ENCODE measurements at regions not wholly inside any gene's neighbourhood (a gene's known extent, or its start where the extent isn't known, plus 50 kb on each side); places are given as distances from the start of the nearest gene placed in this dataset.

DNA sequence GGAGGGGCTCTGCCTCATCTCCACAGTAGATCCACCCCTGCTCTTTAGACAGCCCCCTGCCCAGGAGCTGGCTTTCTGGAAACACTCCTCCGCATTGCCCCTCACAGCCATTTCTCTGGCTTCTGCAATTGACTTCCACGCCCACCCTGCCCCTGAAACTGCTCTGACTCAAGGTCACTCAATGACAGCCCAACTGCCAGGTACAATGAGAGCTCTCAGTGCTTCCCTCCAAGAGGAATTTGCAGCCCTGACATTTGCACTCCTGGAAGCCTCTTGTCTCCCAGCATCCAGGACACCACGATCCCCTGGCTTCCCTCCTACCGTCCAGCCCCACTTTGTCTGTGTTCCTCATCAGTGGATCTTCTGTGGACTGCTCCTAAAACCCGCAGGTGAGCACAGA is 421.5 kb downstream of the SOX9 start:
- TF ChIP-seq, protein P1, sequence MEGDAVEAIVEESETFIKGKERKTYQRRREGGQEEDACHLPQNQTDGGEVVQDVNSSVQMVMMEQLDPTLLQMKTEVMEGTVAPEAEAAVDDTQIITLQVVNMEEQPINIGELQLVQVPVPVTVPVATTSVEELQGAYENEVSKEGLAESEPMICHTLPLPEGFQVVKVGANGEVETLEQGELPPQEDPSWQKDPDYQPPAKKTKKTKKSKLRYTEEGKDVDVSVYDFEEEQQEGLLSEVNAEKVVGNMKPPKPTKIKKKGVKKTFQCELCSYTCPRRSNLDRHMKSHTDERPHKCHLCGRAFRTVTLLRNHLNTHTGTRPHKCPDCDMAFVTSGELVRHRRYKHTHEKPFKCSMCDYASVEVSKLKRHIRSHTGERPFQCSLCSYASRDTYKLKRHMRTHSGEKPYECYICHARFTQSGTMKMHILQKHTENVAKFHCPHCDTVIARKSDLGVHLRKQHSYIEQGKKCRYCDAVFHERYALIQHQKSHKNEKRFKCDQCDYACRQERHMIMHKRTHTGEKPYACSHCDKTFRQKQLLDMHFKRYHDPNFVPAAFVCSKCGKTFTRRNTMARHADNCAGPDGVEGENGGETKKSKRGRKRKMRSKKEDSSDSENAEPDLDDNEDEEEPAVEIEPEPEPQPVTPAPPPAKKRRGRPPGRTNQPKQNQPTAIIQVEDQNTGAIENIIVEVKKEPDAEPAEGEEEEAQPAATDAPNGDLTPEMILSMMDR (IDR thresholded peaks at IDR 0.05), result no peak
- TF ChIP-seq POLR2A (IDR thresholded peaks at IDR 0.05), result no peak
